ENCODE measurements at regions not wholly inside any gene's neighbourhood (a gene's known extent, or its start where the extent isn't known, plus 50 kb on each side); places are given as distances from the start of the nearest gene placed in this dataset.

GRCh38 chr17:10992106-10992880 lies 154.4 kb upstream of the PIRT start:
- ChIA-PET POLR2A (no interaction called here), CTCF (no interaction called here)

GRCh38 chr17:10987786-10988185 lies 149.9 kb upstream of the PIRT start:
- POLR2A ChIA-PET: no interaction called here
- CTCF ChIA-PET: no interaction called here

- ChIA-PET POLR2A (no interaction called here), CTCF (no interaction called here)
These were observed 146.3 kb upstream of the PIRT start for GRCh38 chr17:10984220-10984619.

GRCh38 chr17:10976401-10976800 lies 138.5 kb upstream of the PIRT start:
- CTCF ChIA-PET: no interaction called here
- POLR2A ChIA-PET: no interaction called here

- ChIA-PET CTCF (no interaction called here), POLR2A (no interaction called here)
These were observed 130.1 kb upstream of the PIRT start for GRCh38 chr17:10968007-10968406.

- POLR2A ChIA-PET: no interaction called here
These were observed 118.9 kb upstream of the PIRT start for GRCh38 chr17:10956821-10957220.

GRCh38 chr17:10944819-10945218 lies 106.9 kb upstream of the PIRT start:
- ChIA-PET CTCF (no interaction called here), POLR2A (no interaction called here)

More at GRCh38 chr17:10956821-10957220, 118.9 kb upstream of the PIRT start:
- CTCF ChIA-PET: no interaction called here

GRCh38 chr17:10936931-10937330 lies 99.0 kb upstream of the PIRT start:
- ChIA-PET CTCF (no interaction called here), POLR2A (no interaction called here)

GRCh38 chr17:10932938-10933337 lies 95.1 kb upstream of the PIRT start:
- ChIA-PET POLR2A (no interaction called here), CTCF (no interaction called here)

- ChIA-PET POLR2A (no interaction called here), CTCF (no interaction called here)
These were observed 93.2 kb upstream of the PIRT start for GRCh38 chr17:10931133-10931532.

- POLR2A ChIA-PET: no interaction called here
- CTCF ChIA-PET: no interaction called here
These were observed 89.8 kb upstream of the PIRT start for GRCh38 chr17:10927712-10928111.

GRCh38 chr17:10920558-10921108 lies 82.7 kb upstream of the PIRT start:
- ChIA-PET POLR2A (no interaction called here), CTCF (no interaction called here)

GRCh38 chr17:10907370-10907769 lies 69.5 kb upstream of the PIRT start:
- CTCF ChIA-PET: no interaction called here
- POLR2A ChIA-PET: no interaction called here

- CTCF ChIA-PET: no interaction called here
- POLR2A ChIA-PET: no interaction called here
These were observed 61.4 kb upstream of the PIRT start for GRCh38 chr17:10899281-10899680.

- ChIA-PET CTCF (no interaction called here), POLR2A (no interaction called here)
These were observed 56.3 kb upstream of the PIRT start for GRCh38 chr17:10894220-10894619.

GRCh38 chr17:10888858-10889257 lies 51.0 kb upstream of the PIRT start:
- POLR2A ChIA-PET: no interaction called here
- CTCF ChIA-PET: no interaction called here

All from activated CD8-positive, alpha-beta memory T cell treated with anti-CD3 and anti-CD28 coated beads for 36 hours (primary cell).